Mesenchymal stem cell (in vitro differentiated cells and primary cell): ENCODE measurements at regions not wholly inside any gene's neighbourhood (a gene's known extent, or its start where the extent isn't known, plus 50 kb on each side); places are given as distances from the start of the nearest gene placed in this dataset.

ENCODE experiments used
- DNase-seq: peaks from one replicate; pipeline ENCODE4 v3.0.0-alpha.2; 2013
- H2AFZ ChIP-seq: one replicate; pipeline ENCODE4 v1.6.1; 2013; ENCODE audit warnings: low read depth, mild to moderate bottlenecking, control low read depth, inconsistent platforms, low read length, moderate library complexity
- H2AK5ac ChIP-seq: 2 replicates; pipeline ENCODE4 v1.6.1; 2013; ENCODE audit warnings: low read length, moderate library complexity, mild to moderate bottlenecking, inconsistent platforms; ENCODE audit not compliant: severe bottlenecking
- H2BK120ac ChIP-seq: one replicate; pipeline ENCODE4 v1.6.1; 2013; ENCODE audit warnings: low read depth, mild to moderate bottlenecking, inconsistent platforms, low read length, moderate library complexity
- H2BK12ac ChIP-seq, 2 experiments: one replicate each; pipeline ENCODE4 v1.6.1; 2013; ENCODE audit warnings: inconsistent platforms in 2 of 2, low read length in 2 of 2, mild to moderate bottlenecking in 2 of 2, moderate library complexity in 2 of 2, control low read depth in 1 of 2
- H2BK15ac ChIP-seq: one replicate; pipeline ENCODE4 v1.6.1; 2013; ENCODE audit warnings: mild to moderate bottlenecking, low read depth, inconsistent platforms; ENCODE audit not compliant: poor library complexity, severe bottlenecking
- H2BK5ac ChIP-seq: 2 replicates; pipeline ENCODE4 v1.6.1; 2013; ENCODE audit warnings: low read depth, mild to moderate bottlenecking, low read length, control low read depth, inconsistent platforms; ENCODE audit not compliant: poor library complexity, severe bottlenecking
- H3K14ac ChIP-seq, 2 experiments: one replicate each; pipeline ENCODE4 v1.6.1; 2013; ENCODE audit warnings: inconsistent platforms in 2 of 2, low read length in 2 of 2, control low read depth in 1 of 2, mild to moderate bottlenecking in 1 of 2, moderate library complexity in 1 of 2
- H3K18ac ChIP-seq, 2 experiments: one replicate each; pipeline ENCODE4 v1.6.1; 2013; ENCODE audit warnings: inconsistent platforms in 2 of 2, low read length in 2 of 2, control low read depth in 1 of 2, low read depth in 1 of 2, mild to moderate bottlenecking in 1 of 2
- H3K23ac ChIP-seq, 2 experiments: one replicate each; pipeline ENCODE4 v1.6.1; 2013; ENCODE audit warnings: inconsistent platforms in 2 of 2, low read length in 2 of 2, mild to moderate bottlenecking in 2 of 2, moderate library complexity in 2 of 2, control low read depth in 1 of 2
- H3K27ac ChIP-seq: 2 replicates; pipeline ENCODE4 v1.5.1; 2013; ENCODE audit warnings: mild to moderate bottlenecking, moderate library complexity, low read length, control low read depth, inconsistent platforms; ENCODE audit not compliant: poor library complexity, severe bottlenecking
- H3K27me3 ChIP-seq, 2 experiments: 2 replicates each; pipeline versions ENCODE4 v1.6.1 to v1.7.0; 2013; ENCODE audit warnings: low read length in 2 of 2, mild to moderate bottlenecking in 2 of 2, moderate library complexity in 2 of 2, control low read depth in 1 of 2, inconsistent platforms in 1 of 2; ENCODE audit not compliant: control insufficient read depth in 1 of 2, insufficient read depth in 1 of 2
- H3K36me3 ChIP-seq, 2 experiments: 2 replicates each; pipeline versions ENCODE4 v1.6.1 to v1.7.0; 2013; ENCODE audit warnings: low read length in 2 of 2, control low read depth in 1 of 2, inconsistent platforms in 1 of 2, low read depth in 1 of 2, mild to moderate bottlenecking in 1 of 2; ENCODE audit not compliant: insufficient read depth in 2 of 2, control insufficient read depth in 1 of 2
- H3K4ac ChIP-seq, 2 experiments: one replicate each; pipeline ENCODE4 v1.6.1; 2013; ENCODE audit warnings: inconsistent platforms in 2 of 2, low read length in 2 of 2, mild to moderate bottlenecking in 2 of 2, moderate library complexity in 2 of 2, control low read depth in 1 of 2, low read depth in 1 of 2
- H3K4me1 ChIP-seq: 2 replicates; pipeline ENCODE4 v1.6.1; 2013; ENCODE audit warnings: low read depth, low read length, control low read depth; ENCODE audit not compliant: control insufficient read depth, insufficient read depth
- H3K4me2 ChIP-seq: 2 replicates; pipeline ENCODE4 v1.6.1; 2013; ENCODE audit warnings: low read length, mild to moderate bottlenecking, inconsistent platforms; ENCODE audit not compliant: poor library complexity, severe bottlenecking
- H3K4me3 ChIP-seq, 2 experiments: 2 replicates each; pipeline versions ENCODE4 v1.5.1 to v1.7.0; 2013; ENCODE audit warnings: low read length in 2 of 2, mild to moderate bottlenecking in 2 of 2, control low read depth in 1 of 2, low read depth in 1 of 2; ENCODE audit not compliant: insufficient read depth in 1 of 2
- H3K79me1 ChIP-seq: replicated peaks from 2 replicates; pipeline ENCODE4 v1.6.1; 2013; ENCODE audit warnings: mild to moderate bottlenecking, control low read depth, low read length, inconsistent platforms; ENCODE audit not compliant: poor library complexity, severe bottlenecking
- H3K9ac ChIP-seq: 2 replicates; pipeline ENCODE4 v1.7.0; 2013; ENCODE audit warnings: mild to moderate bottlenecking, low read length, moderate library complexity
- H3K9me3 ChIP-seq: 2 replicates; pipeline ENCODE4 v1.7.0; 2013; ENCODE audit warnings: mild to moderate bottlenecking, low read length; ENCODE audit not compliant: control insufficient read depth
- H4K8ac ChIP-seq: one replicate; pipeline ENCODE4 v1.6.1; 2013; ENCODE audit warnings: inconsistent platforms, mild to moderate bottlenecking, low read length, moderate library complexity
- H4K91ac ChIP-seq: one replicate; pipeline ENCODE4 v1.6.1; 2013; ENCODE audit warnings: mild to moderate bottlenecking, low read length, inconsistent platforms
- WGBS: methylation state at CpG from one replicate; pipeline ENCODE4 v1.1.7; 2013; ENCODE audit warnings: mixed read lengths; 5-methylcytosine and 5-hydroxymethylcytosine counted together

DNA sequence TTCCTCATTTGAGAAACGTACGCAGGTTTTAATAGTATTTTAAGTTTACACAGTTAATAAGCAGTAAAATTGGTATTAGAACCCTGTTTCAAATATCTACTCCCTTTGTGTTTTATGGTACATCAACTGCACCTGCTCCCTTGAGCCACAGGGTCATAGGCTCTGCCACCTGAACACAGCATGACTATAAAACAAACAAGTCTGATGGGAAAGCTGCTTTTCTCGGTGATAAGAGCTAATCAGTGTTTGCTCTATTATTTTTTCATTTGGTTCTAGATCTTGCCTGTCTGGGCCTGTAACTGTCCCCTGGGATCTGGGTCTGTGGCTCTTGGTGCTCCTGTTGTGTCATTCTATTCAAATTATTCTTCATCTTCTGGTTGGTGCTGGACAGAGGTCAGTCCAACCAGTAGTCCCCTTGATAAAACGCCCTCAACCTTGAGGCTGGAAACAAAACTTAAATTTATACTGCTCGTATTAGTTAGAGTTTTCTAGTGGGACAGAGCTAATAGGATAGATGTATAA is 314.8 kb upstream of the LRP1B start:
- no peak for DNase-seq
- no peak overlapping the region for H3K9ac ChIP-seq
- WGBS = 94% methylated on average over 3 of the region's 5 CpGs
- H2BK5ac ChIP-seq = no peak overlapping the region
- no peak overlapping the region for H3K4me2 ChIP-seq
- H3K79me1 ChIP-seq = no peaks in the 10 kb centered on the region
- H2AFZ ChIP-seq = no peak overlapping the region
- H3K9me3 ChIP-seq = no peaks in the 10 kb centered on the region
- no peak overlapping the region for H3K23ac ChIP-seq
- H4K8ac ChIP-seq = no peak overlapping the region
- H3K4me1 ChIP-seq = no peaks in the 10 kb centered on the region
- no peak overlapping the region for H4K91ac ChIP-seq
- H3K18ac ChIP-seq = no peak overlapping the region
- H3K14ac ChIP-seq = no peak overlapping the region
- H2BK15ac ChIP-seq = no peak overlapping the region
- no peak overlapping the region for H2BK12ac ChIP-seq
- H2AK5ac ChIP-seq = no peak overlapping the region
- no peaks in the 10 kb centered on the region for H3K36me3 ChIP-seq
- no peak overlapping the region for H3K4me3 ChIP-seq
- no peak overlapping the region for H2BK120ac ChIP-seq
- H3K27ac ChIP-seq = no peak overlapping the region
- no peak overlapping the region for H3K4ac ChIP-seq
- H3K27me3 ChIP-seq = no peaks in the 10 kb centered on the region

DNA sequence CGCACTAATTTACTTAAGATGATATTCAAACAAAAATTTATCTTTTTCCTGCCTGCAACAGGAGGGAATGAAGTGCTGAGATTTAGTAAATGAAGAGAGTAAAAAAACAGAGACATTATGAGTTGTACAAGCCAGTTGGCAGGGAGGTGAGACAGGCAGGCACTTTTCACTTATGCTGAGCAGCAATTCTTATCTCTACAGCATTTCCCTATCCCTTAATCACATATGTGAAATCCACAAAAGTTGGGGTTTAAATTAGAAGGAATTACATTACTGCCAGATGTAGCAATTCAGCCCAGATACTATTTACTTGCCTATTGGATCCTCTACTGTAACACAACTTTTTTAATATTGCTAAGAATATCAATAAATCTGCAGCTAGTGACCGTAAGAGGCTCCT is 314.2 kb upstream of the LRP1B start:
- WGBS = no CpG with 5 or more reads among the region's 2 CpGs

DNA sequence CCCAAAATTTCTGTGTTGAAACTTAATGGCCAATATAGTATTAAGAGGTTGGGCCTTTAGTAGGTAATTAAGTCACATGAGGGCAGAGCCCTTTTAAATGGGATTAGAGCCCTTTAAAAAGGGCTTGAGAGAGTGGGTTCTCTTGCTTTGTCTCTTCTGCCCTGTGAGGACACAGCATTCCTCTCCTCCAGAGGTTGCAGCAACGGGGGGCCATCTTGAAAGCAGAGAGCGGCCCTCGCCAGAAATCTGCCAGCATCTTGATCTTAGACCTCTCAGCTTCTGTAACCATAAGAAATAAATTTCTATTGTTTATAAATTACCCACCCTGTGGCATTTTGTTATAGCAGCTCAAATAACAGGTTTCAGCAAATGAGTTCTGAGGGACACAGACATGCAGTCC is 305.0 kb upstream of the LRP1B start:
- H3K27ac ChIP-seq = no peak overlapping the region
- H3K4me1 ChIP-seq = no peaks in the 10 kb centered on the region
- no peak overlapping the region for H2AK5ac ChIP-seq
- no peaks in the 10 kb centered on the region for H3K79me1 ChIP-seq
- no peaks in the 10 kb centered on the region for H3K27me3 ChIP-seq
- no peak overlapping the region for H2BK120ac ChIP-seq
- no peak overlapping the region for H2BK12ac ChIP-seq
- no peak overlapping the region for H2BK5ac ChIP-seq
- no peak overlapping the region for H3K18ac ChIP-seq
- no peak overlapping the region for H3K4me3 ChIP-seq
- WGBS = 100% methylated on average over 3 of the region's 3 CpGs
- no peak overlapping the region for H3K4ac ChIP-seq
- H3K4me2 ChIP-seq = no peak overlapping the region
- H3K9me3 ChIP-seq = no peaks in the 10 kb centered on the region
- no peak overlapping the region for H3K23ac ChIP-seq
- H4K91ac ChIP-seq = no peak overlapping the region
- no peak overlapping the region for H3K9ac ChIP-seq
- DNase-seq = no peak
- H4K8ac ChIP-seq = no peak overlapping the region
- no peak overlapping the region for H2AFZ ChIP-seq
- no peak overlapping the region for H3K14ac ChIP-seq
- H2BK15ac ChIP-seq = no peak overlapping the region
- H3K36me3 ChIP-seq = no peaks in the 10 kb centered on the region

More for the DNA sequence above, 314.2 kb upstream of the LRP1B start:
- Histone ChIP-seq H3K27ac (no peak overlapping the region), H3K14ac (no peak overlapping the region), H3K4ac (no peak overlapping the region), H2BK5ac (no peak overlapping the region), H4K91ac (no peak overlapping the region), H2AK5ac (no peak overlapping the region), H3K18ac (no peak overlapping the region), H3K27me3 (no peaks in the 10 kb centered on the region), H3K9ac (no peak overlapping the region), H2BK120ac (no peak overlapping the region), H2BK12ac (no peak overlapping the region), H3K9me3 (no peaks in the 10 kb centered on the region), H2AFZ (no peak overlapping the region), H4K8ac (no peak overlapping the region), H3K4me3 (no peak overlapping the region), H3K23ac (no peak overlapping the region), H3K4me2 (no peak overlapping the region), H3K36me3 (no peaks in the 10 kb centered on the region), H2BK15ac (no peak overlapping the region), H3K79me1 (no peaks in the 10 kb centered on the region), H3K4me1 (no peaks in the 10 kb centered on the region)
- no peak for DNase-seq

DNA sequence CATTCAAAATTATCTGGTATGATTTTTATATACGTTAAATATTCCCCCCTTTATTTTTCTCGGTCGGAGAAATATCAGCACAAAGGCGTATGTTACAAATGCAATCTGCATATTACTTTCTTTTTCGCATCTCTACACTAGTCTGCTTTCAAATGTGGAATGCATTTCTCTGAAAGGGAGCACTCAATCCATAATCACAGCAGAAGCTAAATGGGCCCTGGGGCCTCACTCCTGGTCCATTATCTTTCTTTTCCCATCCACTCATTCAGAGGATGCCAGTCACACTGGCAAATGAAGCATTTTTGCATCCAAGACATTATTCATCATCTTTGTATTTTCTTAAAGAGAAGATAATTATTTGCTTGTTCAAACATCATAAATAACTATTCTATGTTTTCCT is 295.2 kb upstream of the LRP1B start:
- DNase-seq = no peak
- Histone ChIP-seq H2AK5ac (no peak overlapping the region), H3K9ac (no peak overlapping the region), H2BK5ac (no peak overlapping the region), H3K4me1 (no peaks in the 10 kb centered on the region), H4K91ac (no peak overlapping the region), H4K8ac (no peak overlapping the region), H2BK120ac (no peak overlapping the region), H3K79me1 (no peaks in the 10 kb centered on the region), H3K23ac (no peak overlapping the region), H3K27ac (no peak overlapping the region), H3K27me3 (no peaks in the 10 kb centered on the region), H3K4me3 (no peak overlapping the region), H2AFZ (no peak overlapping the region), H3K4me2 (no peak overlapping the region), H2BK15ac (no peak overlapping the region), H3K18ac (no peak overlapping the region), H2BK12ac (no peak overlapping the region), H3K36me3 (no peaks in the 10 kb centered on the region), H3K4ac (no peak overlapping the region), H3K9me3 (no peaks in the 10 kb centered on the region), H3K14ac (no peak overlapping the region)
- WGBS = 97% methylated on average over 5 of the region's 5 CpGs
